Erythroblast (primary cell): ENCODE measurements at regions not wholly inside any gene's neighbourhood (a gene's known extent, or its start where the extent isn't known, plus 50 kb on each side); places are given as distances from the start of the nearest gene placed in this dataset.

ENCODE experiments used
- GATA1 ChIP-seq: IDR thresholded peaks from 2 replicates; pipeline ENCODE4 v1.6.1; 2011; ENCODE audit warnings: low read depth, mild to moderate bottlenecking, control low read depth, low read length, moderate library complexity
- POLR2A ChIP-seq: IDR thresholded peaks from 2 replicates; pipeline ENCODE4 v1.6.1; 2011; ENCODE audit warnings: mild to moderate bottlenecking, low read length

DNA sequence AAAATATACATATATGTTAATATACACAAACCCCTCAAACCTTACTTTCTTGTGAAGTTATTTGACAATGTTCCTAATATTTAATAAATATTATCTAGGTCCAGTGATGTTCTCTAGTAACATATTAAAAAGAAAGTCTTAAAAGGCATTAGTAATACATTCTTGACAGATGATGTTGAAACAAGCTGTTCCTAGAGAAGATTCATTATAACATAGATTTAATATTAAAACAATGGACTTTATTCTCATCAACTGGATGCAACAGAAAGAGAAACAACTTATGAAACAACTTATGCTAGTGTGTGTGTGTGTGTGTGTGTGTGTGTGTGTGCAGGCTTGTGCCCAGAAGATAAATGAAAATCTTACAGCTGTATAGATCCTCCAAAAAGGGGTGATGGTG, 68.5 kb upstream of the PLXNA2 start:
- no peak for TF ChIP-seq POLR2A
- no peak for TF ChIP-seq GATA1
